HEK293 (cell line): ENCODE measurements at regions not wholly inside any gene's neighbourhood (a gene's known extent, or its start where the extent isn't known, plus 50 kb on each side); places are given as distances from the start of the nearest gene placed in this dataset.

Experiments used
- CTCF ChIA-PET: fragments of 350-600 bp; formaldehyde crosslinking; extraction: SDS; loops from one replicate; lab custom pipeline; 2021; ENCODE audit warnings: antibody characterized with exemption; lab: Yijun Ruan, JAX
- POLR2A ChIA-PET: fragments of 300-600 bp; formaldehyde crosslinking; extraction: SDS; loops from one replicate; lab custom pipeline; 2020; ENCODE audit warnings: antibody characterized with exemption, inconsistent platforms; lab: Yijun Ruan, JAX
- H3K27ac ChIP-seq: fragments of 200-500 bp; sonication (Bioruptor generic); 2 replicates; pipeline ENCODE4 v1.5.1; 2014; ENCODE audit warnings: low read depth, low read length, control low read depth, inconsistent platforms; ENCODE audit errors: extremely low read depth
- H3K36me3 ChIP-seq, 2 experiments: fragments of 200-500 bp in 1 of 2; sonication (Bioruptor generic) in 1 of 2; 1 replicate in 1 of 2; 2 replicates in 1 of 2; pipeline ENCODE4 v1.5.1; 2014 to 2017; ENCODE audit warnings: inconsistent platforms in 2 of 2, low read length in 2 of 2; ENCODE audit not compliant: control insufficient read depth in 2 of 2, insufficient read depth in 1 of 2
- H3K4me1 ChIP-seq: fragments of 200-500 bp; sonication (Bioruptor generic); 2 replicates; pipeline ENCODE4 v1.5.1; 2014; ENCODE audit warnings: mild to moderate bottlenecking, low read length, inconsistent platforms; ENCODE audit not compliant: control insufficient read depth, insufficient read depth
- H3K4me3 ChIP-seq: 2 replicates; pipeline ENCODE4 v1.5.1; 2011; ENCODE audit warnings: low read depth, mild to moderate bottlenecking, control low read depth, low read length, moderate library complexity
- H3K9me3 ChIP-seq: fragments of 200-500 bp; sonication (Bioruptor generic); 2 replicates; pipeline ENCODE4 v1.5.1; 2014; ENCODE audit warnings: low read depth, low read length, inconsistent platforms; ENCODE audit not compliant: control insufficient read depth, insufficient read depth
- BCL11A ChIP-seq: fragments of 450-650 bp; formaldehyde crosslinking; IDR thresholded peaks from 2 replicates; pipeline ENCODE4 v1.5.1; 2016; ENCODE audit warnings: low read depth, missing biosample characterization, missing genetic modification characterization
- FEZF1 ChIP-seq: fragments of 450-650 bp; formaldehyde crosslinking; IDR thresholded peaks from 2 replicates; pipeline ENCODE4 v1.5.1; 2016; ENCODE audit warnings: missing biosample characterization, missing genetic modification characterization
- GFI1B ChIP-seq: fragments of 450-650 bp; formaldehyde crosslinking; IDR thresholded peaks from 2 replicates; pipeline ENCODE4 v1.5.1; 2016; ENCODE audit warnings: missing biosample characterization, missing genetic modification characterization
- TCF7L2 ChIP-seq: IDR thresholded peaks from 2 replicates; pipeline ENCODE4 v1.6.1; 2011; ENCODE audit warnings: low read depth, mild to moderate bottlenecking, inconsistent platforms, low read length, moderate library complexity, borderline replicate concordance
- TRIM28 ChIP-seq: IDR thresholded peaks from 2 replicates; pipeline ENCODE4 v1.6.1; 2011; ENCODE audit warnings: low read length, control low read depth, borderline replicate concordance
- ZNF16 ChIP-seq: fragments of 450-650 bp; formaldehyde crosslinking; IDR thresholded peaks from 2 replicates; pipeline ENCODE4 v1.5.1; 2016; ENCODE audit warnings: low read depth, missing biosample characterization, missing genetic modification characterization
- ZNF184 ChIP-seq: fragments of 450-650 bp; IDR thresholded peaks from 2 replicates; pipeline ENCODE4 v1.5.1; 2018; ENCODE audit warnings: missing biosample characterization, mild to moderate bottlenecking, missing genetic modification characterization
- ZNF214 ChIP-seq: fragments of 450-650 bp; formaldehyde crosslinking; IDR thresholded peaks from 2 replicates; pipeline ENCODE4 v1.5.1; 2017; ENCODE audit warnings: missing biosample characterization, mild to moderate bottlenecking, missing genetic modification characterization, borderline replicate concordance
- ZNF24 ChIP-seq: fragments of 450-650 bp; formaldehyde crosslinking; IDR thresholded peaks from 2 replicates; pipeline ENCODE4 v1.5.1; 2016; ENCODE audit warnings: missing biosample characterization, missing genetic modification characterization
- ZNF292 ChIP-seq: fragments of 450-650 bp; formaldehyde crosslinking; IDR thresholded peaks from 2 replicates; pipeline ENCODE4 v1.5.1; 2016; ENCODE audit warnings: low read depth, missing biosample characterization, missing genetic modification characterization, borderline replicate concordance
- ZNF350 ChIP-seq: fragments of 450-650 bp; formaldehyde crosslinking; IDR thresholded peaks from 2 replicates; pipeline ENCODE4 v1.5.0; 2017; ENCODE audit warnings: missing biosample characterization, mild to moderate bottlenecking, missing genetic modification characterization
- ZNF561 ChIP-seq: fragments of 450-650 bp; IDR thresholded peaks from 2 replicates; pipeline ENCODE4 v1.5.1; 2018; ENCODE audit warnings: missing biosample characterization, missing genetic modification characterization, borderline replicate concordance
- ZNF610 ChIP-seq: fragments of 450-650 bp; formaldehyde crosslinking; IDR thresholded peaks from 2 replicates; pipeline ENCODE4 v1.5.1; 2016; ENCODE audit warnings: missing biosample characterization, missing genetic modification characterization, borderline replicate concordance
- ZNF670 ChIP-seq: fragments of 450-650 bp; formaldehyde crosslinking; IDR thresholded peaks from 2 replicates; pipeline ENCODE4 v1.5.1; 2016; ENCODE audit warnings: missing biosample characterization, missing genetic modification characterization, low read depth
- TF ChIP-seq, protein P1 (sequence below): fragments of 450-650 bp; formaldehyde crosslinking; IDR thresholded peaks from 2 replicates; pipeline ENCODE4 v1.5.1; 2016; ENCODE audit warnings: missing biosample characterization, missing genetic modification characterization, borderline replicate concordance
- TF ChIP-seq, protein P2 (sequence below): fragments of 450-650 bp; formaldehyde crosslinking; IDR thresholded peaks from 2 replicates; pipeline ENCODE4 v1.5.1; 2016; ENCODE audit warnings: missing biosample characterization, missing genetic modification characterization, borderline replicate concordance

- peak; percentile 66 for TF ChIP-seq GFI1B (tag by site-specific recombination)
- no peak for TF ChIP-seq ZNF16
- TF ChIP-seq FEZF1 (tag by site-specific recombination) = peak; percentile 78
- TF ChIP-seq TCF7L2 = peak; percentile 92
- no peak for TF ChIP-seq BCL11A (tag by site-specific recombination)
- peak; percentile 69; the same call in 1 of the 2 replicates for TF ChIP-seq TRIM28
- no peak for TF ChIP-seq ZNF184
- TF ChIP-seq ZNF214 (tag by site-specific recombination) = no peak
- no peak for TF ChIP-seq ZNF670 (tag by site-specific recombination)
- no peak for TF ChIP-seq ZNF292
These were observed 170.0 kb downstream of the LTN1 start (continued) for GRCh38 chr21:28822486-28823335.

- ChIA-PET POLR2A (no interaction called here), CTCF (no interaction called here)
- H3K27ac ChIP-seq = no peak overlapping the region
- TF ChIP-seq ZNF350 (tag by site-specific recombination) (no peak), ZNF292 (no peak), FEZF1 (tag by site-specific recombination) (no peak)
- no peaks in the 10 kb centered on the region for H3K9me3 ChIP-seq
- H3K4me3 ChIP-seq = no peak overlapping the region
- no peaks in the 10 kb centered on the region for H3K36me3 ChIP-seq
- H3K4me1 ChIP-seq = no peaks in the 10 kb centered on the region
These were observed 170.6 kb downstream of the LTN1 start for GRCh38 chr21:28822123-28822399.

- H3K9me3 ChIP-seq = no peaks in the 10 kb centered on the region
- POLR2A ChIA-PET = no interaction called here
- CTCF ChIA-PET = no interaction called here
- no peak overlapping the region for H3K27ac ChIP-seq
- H3K4me3 ChIP-seq = no peak overlapping the region
- H3K36me3 ChIP-seq = no peaks in the 10 kb centered on the region
- H3K4me1 ChIP-seq = no peaks in the 10 kb centered on the region
- TF ChIP-seq ZNF561 (tag by site-specific recombination) = no peak
- no peak for TF ChIP-seq TRIM28
- no peak for TF ChIP-seq ZNF24 (tag by site-specific recombination)
- TF ChIP-seq, protein P1, sequence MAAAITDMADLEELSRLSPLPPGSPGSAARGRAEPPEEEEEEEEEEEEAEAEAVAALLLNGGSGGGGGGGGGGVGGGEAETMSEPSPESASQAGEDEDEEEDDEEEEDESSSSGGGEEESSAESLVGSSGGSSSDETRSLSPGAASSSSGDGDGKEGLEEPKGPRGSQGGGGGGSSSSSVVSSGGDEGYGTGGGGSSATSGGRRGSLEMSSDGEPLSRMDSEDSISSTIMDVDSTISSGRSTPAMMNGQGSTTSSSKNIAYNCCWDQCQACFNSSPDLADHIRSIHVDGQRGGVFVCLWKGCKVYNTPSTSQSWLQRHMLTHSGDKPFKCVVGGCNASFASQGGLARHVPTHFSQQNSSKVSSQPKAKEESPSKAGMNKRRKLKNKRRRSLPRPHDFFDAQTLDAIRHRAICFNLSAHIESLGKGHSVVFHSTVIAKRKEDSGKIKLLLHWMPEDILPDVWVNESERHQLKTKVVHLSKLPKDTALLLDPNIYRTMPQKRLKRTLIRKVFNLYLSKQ (tag by site-specific recombination) = no peak
- TF ChIP-seq, protein P2, sequence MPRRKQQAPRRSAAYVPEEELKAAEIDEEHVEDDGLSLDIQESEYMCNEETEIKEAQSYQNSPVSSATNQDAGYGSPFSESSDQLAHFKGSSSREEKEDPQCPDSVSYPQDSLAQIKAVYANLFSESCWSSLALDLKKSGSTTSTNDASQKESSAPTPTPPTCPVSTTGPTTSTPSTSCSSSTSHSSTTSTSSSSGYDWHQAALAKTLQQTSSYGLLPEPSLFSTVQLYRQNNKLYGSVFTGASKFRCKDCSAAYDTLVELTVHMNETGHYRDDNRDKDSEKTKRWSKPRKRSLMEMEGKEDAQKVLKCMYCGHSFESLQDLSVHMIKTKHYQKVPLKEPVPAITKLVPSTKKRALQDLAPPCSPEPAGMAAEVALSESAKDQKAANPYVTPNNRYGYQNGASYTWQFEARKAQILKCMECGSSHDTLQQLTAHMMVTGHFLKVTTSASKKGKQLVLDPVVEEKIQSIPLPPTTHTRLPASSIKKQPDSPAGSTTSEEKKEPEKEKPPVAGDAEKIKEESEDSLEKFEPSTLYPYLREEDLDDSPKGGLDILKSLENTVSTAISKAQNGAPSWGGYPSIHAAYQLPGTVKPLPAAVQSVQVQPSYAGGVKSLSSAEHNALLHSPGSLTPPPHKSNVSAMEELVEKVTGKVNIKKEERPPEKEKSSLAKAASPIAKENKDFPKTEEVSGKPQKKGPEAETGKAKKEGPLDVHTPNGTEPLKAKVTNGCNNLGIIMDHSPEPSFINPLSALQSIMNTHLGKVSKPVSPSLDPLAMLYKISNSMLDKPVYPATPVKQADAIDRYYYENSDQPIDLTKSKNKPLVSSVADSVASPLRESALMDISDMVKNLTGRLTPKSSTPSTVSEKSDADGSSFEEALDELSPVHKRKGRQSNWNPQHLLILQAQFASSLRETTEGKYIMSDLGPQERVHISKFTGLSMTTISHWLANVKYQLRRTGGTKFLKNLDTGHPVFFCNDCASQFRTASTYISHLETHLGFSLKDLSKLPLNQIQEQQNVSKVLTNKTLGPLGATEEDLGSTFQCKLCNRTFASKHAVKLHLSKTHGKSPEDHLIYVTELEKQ = no peak
- no peak for TF ChIP-seq ZNF610 (tag by site-specific recombination)
- TF ChIP-seq, all 188 proteins: peak for 0
These were observed 171.2 kb downstream of the LTN1 start for GRCh38 chr21:28821276-28822122.
